ENCODE measurements at regions not wholly inside any gene's neighbourhood (a gene's known extent, or its start where the extent isn't known, plus 50 kb on each side); places are given as distances from the start of the nearest gene placed in this dataset.
"Not testable (repeated sequence)": the region's sequence is repeated elsewhere in the genome, so short reads cannot be mapped to it uniquely, and the experiment has no call there.

GRCh38 chr1:185393815-185394214, 76.8 kb upstream of the IVNS1ABP start:
- DNase-seq, result no peak

- DNase-seq, result no peak
Observed at GRCh38 chr1:185393205-185393604, 76.2 kb upstream of the IVNS1ABP start.

- DNase-seq, result no peak
Observed at GRCh38 chr1:185388815-185389214, 71.8 kb upstream of the IVNS1ABP start.

DNA sequence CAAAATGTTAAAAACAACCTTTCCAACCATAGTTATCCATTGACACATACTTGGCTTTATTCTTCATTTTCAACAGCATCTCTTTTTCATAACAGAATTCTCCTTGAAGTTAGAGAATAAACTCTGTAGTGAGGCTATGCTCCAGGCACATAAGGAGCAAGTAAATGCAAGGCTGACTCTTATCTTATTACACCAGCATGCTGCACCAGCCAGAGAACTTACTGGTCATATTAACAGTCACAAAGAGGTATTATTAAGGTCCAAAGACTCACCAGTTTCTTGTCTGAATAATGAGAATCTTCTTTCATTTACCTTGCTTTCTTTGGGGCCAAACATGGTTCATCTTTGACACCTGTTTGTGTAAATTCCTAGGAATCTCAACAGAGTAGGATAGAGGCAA, 71.3 kb upstream of the IVNS1ABP start:
- no peak for DNase-seq

DNA sequence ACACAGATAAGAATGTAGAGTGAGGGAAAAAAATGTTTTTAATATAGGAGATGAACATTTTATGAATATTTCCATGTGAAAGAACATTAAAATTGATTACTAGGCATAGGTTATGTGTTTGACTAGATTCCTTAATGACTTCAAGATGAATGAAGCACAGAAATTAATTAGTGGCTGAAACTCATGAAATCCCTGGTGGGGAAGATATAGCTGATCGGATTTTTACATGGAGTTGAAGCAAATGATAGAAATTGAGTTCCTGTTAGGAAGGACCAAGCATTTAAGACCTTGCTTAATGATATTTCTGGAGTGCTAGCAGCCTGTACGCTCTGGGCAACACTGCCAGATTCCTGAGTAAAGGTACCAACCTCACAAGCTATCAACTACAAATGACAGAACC, 68.9 kb upstream of the IVNS1ABP start:
- DNase-seq, result no peak

- DNase-seq, result not testable (repeated sequence)
Observed at GRCh38 chr1:185383805-185384204, 66.8 kb upstream of the IVNS1ABP start.

DNA sequence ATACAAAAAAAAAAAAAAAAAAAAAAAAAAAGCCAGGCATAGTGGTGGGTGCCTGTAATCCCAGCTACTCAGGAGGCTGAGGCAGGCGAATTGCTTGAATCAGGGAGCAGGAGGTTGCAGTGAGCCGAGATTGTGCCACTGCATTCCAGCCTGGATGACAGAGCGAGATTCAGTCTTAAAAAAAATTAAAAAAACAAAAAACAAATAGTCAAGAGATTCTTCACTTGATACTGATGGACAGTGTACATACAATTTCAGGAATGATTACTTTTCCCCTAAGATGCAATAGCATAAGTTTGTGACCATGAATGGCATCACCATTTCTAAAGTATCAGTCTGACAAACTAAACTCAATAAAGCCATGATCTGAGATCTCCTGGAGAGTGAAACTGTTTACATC, 60.8 kb upstream of the IVNS1ABP start:
- DNase-seq, result no peak

DNA sequence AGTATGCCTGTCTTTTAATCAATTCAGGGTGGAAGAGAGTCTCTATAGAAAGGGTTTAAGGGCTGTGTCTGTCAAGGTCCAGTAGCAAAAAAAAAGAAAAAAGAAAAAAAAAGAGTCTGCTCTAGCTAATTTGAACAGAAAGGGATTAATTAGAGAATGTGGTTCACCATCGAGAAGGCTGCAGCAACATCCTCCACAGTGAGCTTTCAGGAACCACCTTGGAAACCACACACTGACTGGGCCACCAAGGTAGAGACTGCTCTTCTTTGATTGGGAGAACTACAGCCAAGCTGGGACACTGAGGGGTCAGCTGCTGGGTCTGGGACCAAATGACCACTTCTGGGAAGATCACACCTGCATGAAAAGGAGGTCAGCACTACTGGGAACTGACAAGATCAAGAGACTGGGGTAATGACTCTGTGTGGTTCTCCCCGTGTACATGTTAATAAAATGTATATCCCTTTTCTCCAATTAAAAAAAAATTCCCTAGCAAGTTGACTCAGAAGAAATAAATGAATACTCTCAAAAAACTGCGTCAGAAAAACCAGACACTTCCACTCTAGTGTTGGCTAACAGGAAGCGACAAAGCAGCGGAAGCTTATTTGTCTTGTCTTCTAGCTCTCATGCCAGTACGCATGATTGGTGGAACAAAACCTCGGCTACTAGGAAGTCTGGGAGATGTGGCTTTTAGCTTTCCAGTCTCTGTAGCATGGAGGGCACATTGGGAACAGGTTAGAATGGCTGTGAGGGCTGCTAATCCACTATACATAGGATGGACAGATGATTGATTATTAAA, 60.0 kb upstream of the IVNS1ABP start:
- DNase-seq, result no peak

- no peak for DNase-seq
Observed at GRCh38 chr1:185376288-185376687, 59.2 kb upstream of the IVNS1ABP start.

- no peak for DNase-seq
Observed at GRCh38 chr1:185375583-185375982, 58.5 kb upstream of the IVNS1ABP start.

GRCh38 chr1:185373813-185374529, 56.9 kb upstream of the IVNS1ABP start:
- DNase-seq, result no peak

DNA sequence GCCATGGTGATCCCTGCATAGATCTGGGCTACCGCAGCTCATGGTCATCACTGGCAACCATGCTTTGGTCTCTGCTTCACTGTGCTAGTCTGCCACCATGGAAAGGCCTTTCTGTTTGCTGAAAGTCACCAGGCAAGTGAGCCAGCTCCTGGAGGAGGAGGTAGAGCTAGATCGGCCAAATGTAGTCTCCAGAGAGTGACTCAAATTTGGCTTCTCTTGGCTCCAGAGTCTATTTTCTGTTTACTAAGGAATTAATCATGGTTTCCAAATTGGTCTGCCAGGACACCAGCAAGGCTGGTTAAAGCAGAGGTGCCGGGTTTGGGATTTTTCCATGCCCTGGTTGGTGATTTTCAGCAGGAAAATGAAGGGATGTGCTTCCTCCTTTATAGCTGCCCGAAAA, 52.7 kb upstream of the IVNS1ABP start:
- no peak for DNase-seq

GRCh38 chr1:185368913-185369491, 52.0 kb upstream of the IVNS1ABP start:
- DNase-seq, result no peak

DNA sequence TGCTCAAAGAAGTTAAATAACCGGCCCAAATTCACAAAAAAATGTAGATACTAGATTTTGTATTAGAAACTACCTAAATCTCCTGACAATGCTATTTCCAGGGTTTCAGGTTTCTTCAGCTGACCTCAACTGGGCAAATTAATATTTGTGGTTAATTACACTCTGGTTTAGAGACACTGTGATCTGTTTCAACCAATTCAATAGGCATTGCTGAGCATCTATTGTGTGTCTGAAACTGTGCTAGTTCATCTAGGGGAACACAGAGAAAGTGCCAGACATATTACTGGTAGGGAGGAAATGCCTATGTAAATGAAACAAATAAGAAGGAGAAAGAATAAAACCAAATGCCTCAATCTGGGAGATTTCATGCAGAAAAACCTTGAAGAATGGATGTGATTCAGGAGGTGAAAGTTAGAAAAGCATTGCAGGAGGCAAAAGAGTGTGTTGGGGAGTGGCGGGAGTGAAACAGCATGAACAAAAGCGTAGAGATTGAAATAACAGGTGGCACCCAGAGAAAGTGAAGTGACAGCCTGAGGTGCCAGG, 51.3 kb upstream of the IVNS1ABP start:
- no peak for DNase-seq

DNA sequence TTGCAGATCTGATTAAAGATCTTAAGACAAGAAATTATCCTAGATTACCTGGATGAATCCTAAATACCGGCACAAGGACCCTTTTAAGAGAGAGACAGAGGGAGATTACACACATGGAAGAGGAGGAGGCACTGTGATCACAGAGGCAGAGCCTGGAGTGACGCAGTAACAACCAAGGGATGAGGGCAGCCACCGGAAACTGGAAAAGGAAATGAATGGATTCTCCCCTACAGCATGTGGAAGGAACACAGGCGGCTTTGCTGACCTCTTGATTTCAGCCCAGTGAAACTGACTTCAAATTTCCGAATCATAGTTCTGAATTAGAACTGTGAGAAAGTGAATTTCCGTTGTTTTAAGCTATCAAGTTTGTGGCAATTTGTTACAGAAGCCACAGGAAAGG, 50.2 kb upstream of the IVNS1ABP start:
- no peak for DNase-seq
